Right atrium auricular region (tissue), 2 donors: ENCODE measurements at regions not wholly inside any gene's neighbourhood (a gene's known extent, or its start where the extent isn't known, plus 50 kb on each side); places are given as distances from the start of the nearest gene placed in this dataset.
"Not testable (repeated sequence)": the region's sequence is repeated elsewhere in the genome, so short reads cannot be mapped to it uniquely, and the experiment has no call there.

Experiments
- DNase-seq: peaks from one replicate; pipeline ENCODE4 v3.0.0-alpha.2; 2019; ENCODE audit warnings: low spot score
- H3K27ac ChIP-seq, 2 donors: fragments of 200-600 bp; sonication (generic); 1 replicate in 1 of 2; 2 replicates in 1 of 2; pipeline ENCODE4 v1.5.1; 2016 to 2019
- H3K27me3 ChIP-seq, 2 donors: fragments of 200-600 bp; sonication (generic); one replicate each; pipeline versions ENCODE4 v1.5.1 to v1.6.0; 2017 to 2019
- H3K36me3 ChIP-seq: fragments of 200-600 bp; sonication (generic); one replicate; pipeline ENCODE4 v1.5.1; 2016
- H3K4me1 ChIP-seq, 2 donors: fragments of 200-600 bp; sonication (generic); one replicate each; pipeline versions ENCODE4 v1.5.1 to v1.6.0; 2017 to 2019
- H3K4me3 ChIP-seq, 2 donors: fragments of 200-600 bp; sonication (generic); 1 replicate in 1 of 2; 2 replicates in 1 of 2; pipeline ENCODE4 v1.5.1; 2017 to 2019; ENCODE audit warnings: mild to moderate bottlenecking in 1 of 2, moderate library complexity in 1 of 2
- H3K9me3 ChIP-seq, 2 donors: fragments of 200-600 bp; sonication (generic); one replicate each; pipeline ENCODE4 v1.5.1; 2019
- TF ChIP-seq, protein P1 (sequence below), 2 donors: fragments of 200-600 bp; sonication (generic); IDR thresholded peaks; one replicate each; pipeline ENCODE4 v1.5.1; 2019; ENCODE audit warnings: antibody characterized with exemption in 2 of 2

DNA sequence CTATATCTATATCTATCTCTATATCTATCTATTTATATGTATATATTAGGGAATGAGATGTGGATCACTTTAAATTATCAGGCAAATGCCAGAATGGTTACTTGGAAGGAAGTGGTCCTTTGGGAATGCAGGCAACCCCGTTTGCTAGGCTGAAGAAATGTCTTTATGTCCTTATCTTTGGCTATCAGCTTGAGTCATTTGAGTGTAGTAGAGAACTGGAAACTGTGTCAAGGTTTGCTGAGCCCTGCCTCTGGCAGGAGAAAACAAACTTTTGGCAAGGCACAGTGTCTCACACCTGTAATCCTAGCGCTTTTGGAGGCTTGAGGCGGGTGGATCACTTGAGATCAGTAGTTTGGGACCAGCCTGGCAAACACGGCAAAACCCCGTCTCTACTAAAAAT lies 167.3 kb downstream of the ACTRT1 start:
- no peak overlapping the region for H3K27ac ChIP-seq
- H3K36me3 ChIP-seq, result no peaks in the 10 kb centered on the region
- TF ChIP-seq, protein P1, sequence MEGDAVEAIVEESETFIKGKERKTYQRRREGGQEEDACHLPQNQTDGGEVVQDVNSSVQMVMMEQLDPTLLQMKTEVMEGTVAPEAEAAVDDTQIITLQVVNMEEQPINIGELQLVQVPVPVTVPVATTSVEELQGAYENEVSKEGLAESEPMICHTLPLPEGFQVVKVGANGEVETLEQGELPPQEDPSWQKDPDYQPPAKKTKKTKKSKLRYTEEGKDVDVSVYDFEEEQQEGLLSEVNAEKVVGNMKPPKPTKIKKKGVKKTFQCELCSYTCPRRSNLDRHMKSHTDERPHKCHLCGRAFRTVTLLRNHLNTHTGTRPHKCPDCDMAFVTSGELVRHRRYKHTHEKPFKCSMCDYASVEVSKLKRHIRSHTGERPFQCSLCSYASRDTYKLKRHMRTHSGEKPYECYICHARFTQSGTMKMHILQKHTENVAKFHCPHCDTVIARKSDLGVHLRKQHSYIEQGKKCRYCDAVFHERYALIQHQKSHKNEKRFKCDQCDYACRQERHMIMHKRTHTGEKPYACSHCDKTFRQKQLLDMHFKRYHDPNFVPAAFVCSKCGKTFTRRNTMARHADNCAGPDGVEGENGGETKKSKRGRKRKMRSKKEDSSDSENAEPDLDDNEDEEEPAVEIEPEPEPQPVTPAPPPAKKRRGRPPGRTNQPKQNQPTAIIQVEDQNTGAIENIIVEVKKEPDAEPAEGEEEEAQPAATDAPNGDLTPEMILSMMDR (IDR thresholded peaks at IDR 0.05), result no peak
- H3K9me3 ChIP-seq, result no peaks in the 10 kb centered on the region
- H3K4me3 ChIP-seq, result no peak overlapping the region
- no peaks in the 10 kb centered on the region for H3K27me3 ChIP-seq
- no peak for DNase-seq
- H3K4me1 ChIP-seq, result no peaks in the 10 kb centered on the region

DNA sequence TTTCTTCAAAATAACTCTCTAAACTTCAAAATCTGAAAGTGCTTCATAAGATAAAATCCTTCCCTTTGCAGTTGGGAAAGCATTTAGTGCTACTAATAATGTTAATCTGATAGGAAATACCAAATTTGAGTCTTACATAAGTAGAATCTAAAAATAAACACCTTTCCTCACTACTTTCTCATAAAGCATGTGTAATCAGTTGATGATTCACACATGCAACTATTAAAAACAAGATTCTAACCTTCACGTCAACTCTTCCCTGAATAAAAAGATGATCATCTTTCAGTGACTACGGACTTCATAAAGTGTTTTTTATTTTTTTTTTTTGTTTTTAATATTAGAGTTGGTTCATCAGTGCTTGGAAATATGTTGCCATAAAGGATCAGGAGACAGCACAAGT lies 172.6 kb downstream of the ACTRT1 start:
- no peak for DNase-seq
- H3K4me1 ChIP-seq, result no peaks in the 10 kb centered on the region
- peak overlapping the region in 1 of 2 donors; percentile 66 for H3K27ac ChIP-seq
- no peak overlapping the region for H3K4me3 ChIP-seq
- no peaks in the 10 kb centered on the region for H3K9me3 ChIP-seq
- no peaks in the 10 kb centered on the region for H3K27me3 ChIP-seq
- TF ChIP-seq, protein P1 (IDR thresholded peaks at IDR 0.05), result no peak
- H3K36me3 ChIP-seq, result no peaks in the 10 kb centered on the region

DNA sequence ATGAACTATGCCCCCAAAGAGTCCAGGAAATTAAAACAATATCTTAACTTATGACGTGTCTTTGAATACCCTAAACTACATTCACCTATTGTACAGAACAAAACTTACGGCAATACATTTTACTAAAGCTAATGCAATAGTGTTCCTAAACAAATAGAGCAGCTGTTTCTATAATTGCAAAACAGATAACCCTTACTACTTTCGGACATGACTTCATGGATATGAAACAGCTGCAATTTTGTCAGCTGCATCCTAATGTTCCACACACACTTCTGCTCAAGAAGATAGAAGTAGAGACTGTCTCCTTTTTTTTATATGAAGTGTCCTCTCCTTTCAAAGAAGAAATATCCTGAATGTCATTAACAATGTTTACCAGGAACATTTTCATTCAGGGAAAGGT lies 174.9 kb downstream of the ACTRT1 start:
- TF ChIP-seq, protein P1 (IDR thresholded peaks at IDR 0.05), result no peak
- Histone ChIP-seq H3K4me1 (no peaks in the 10 kb centered on the region), H3K27me3 (no peaks in the 10 kb centered on the region), H3K4me3 (no peak overlapping the region), H3K27ac (peak overlapping the region in 1 of 2 donors; percentile 66), H3K36me3 (no peaks in the 10 kb centered on the region), H3K9me3 (no peaks in the 10 kb centered on the region)
- DNase-seq, result no peak

DNA sequence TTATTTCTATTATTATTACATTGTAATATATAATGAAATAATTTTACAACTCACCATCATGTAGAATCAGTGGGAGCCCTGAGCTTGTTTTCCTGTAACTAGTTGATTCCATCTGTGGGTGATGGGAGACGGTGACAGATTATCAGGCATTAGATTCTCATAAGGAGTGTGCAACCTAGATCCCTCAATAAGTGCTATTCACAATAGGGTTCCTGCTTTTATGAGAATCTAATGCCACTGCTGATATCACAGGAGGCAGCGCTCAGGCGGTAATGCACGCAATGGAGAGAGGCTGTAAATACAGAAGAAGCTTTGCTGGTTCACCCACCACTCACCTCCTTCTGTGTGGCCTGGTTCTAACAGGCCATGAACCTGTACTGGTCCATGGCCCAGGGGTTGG lies 178.6 kb downstream of the ACTRT1 start:
- TF ChIP-seq, protein P1 (IDR thresholded peaks at IDR 0.05), result no peak
- no peak for DNase-seq
- Histone ChIP-seq H3K36me3 (no peaks in the 10 kb centered on the region), H3K4me3 (no peak overlapping the region), H3K4me1 (no peaks in the 10 kb centered on the region), H3K27me3 (no peaks in the 10 kb centered on the region), H3K27ac (no peak overlapping the region), H3K9me3 (no peaks in the 10 kb centered on the region)

DNA sequence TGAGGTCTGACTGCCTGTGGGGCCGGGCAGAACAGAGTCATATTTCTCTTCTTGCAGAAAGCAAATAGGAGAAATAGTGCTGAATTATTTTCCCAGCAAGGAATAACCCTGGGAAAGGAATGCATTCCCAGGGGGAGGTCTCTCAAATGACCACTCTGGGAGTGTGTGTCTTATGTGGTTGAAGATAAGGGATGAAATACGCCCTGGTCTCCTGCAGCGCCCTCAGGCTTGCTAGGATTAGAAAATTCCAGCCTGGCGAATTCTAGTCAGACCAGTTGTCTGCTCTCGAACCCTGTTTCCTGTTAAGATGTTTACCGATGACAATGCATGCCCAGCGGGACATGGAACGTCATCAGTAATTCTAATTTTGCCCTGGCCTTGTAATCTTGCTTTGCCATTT lies 185.3 kb downstream of the ACTRT1 start:
- H3K9me3 ChIP-seq, result peaks cover 0 to 14% of the 10 kb centered on the region in 2 donors
- H3K27ac ChIP-seq, H3K4me1 ChIP-seq, H3K4me3 ChIP-seq, H3K27me3 ChIP-seq, DNase-seq, H3K36me3 ChIP-seq: not testable (repeated sequence)

DNA sequence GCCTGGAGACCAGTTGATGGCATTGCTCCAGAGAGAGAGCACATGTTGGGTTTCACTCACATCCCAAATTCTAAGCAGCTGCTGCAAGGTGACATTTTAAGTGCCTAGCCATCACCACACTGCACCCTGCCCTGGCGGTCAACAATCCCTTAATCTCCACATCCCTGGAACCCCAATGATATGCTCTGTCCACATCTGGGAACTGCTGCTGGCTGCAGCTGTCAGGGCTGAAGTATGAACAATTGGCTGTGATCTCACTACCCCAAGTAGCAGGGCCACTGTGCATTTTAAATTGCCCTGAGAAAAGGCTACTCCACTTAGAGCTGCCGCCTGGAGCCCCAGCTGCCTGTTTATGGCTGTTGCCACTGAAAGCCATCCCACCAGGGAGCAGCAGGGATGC lies 190.6 kb downstream of the ACTRT1 start:
- no peak for DNase-seq
- Histone ChIP-seq H3K4me1 (no peaks in the 10 kb centered on the region), H3K27me3 (no peaks in the 10 kb centered on the region), H3K27ac (no peak overlapping the region), H3K9me3 (peaks cover 0 to 5% of the 10 kb centered on the region in 2 donors), H3K4me3 (no peak overlapping the region), H3K36me3 (no peaks in the 10 kb centered on the region)
- TF ChIP-seq, protein P1 (IDR thresholded peaks at IDR 0.05), result no peak
